B cell (primary cell): ENCODE measurements at regions not wholly inside any gene's neighbourhood (a gene's known extent, or its start where the extent isn't known, plus 50 kb on each side); places are given as distances from the start of the nearest gene placed in this dataset.

ENCODE experiments used
- ATAC-seq: fragments of 200-7000 bp; cut with Tn5 transposase; one replicate; pipeline ENCODE4 v1.10.0; 2021; ENCODE audit warnings: low read depth, mild to moderate bottlenecking, moderate number of reproducible peaks, moderate library complexity
- CTCF ChIA-PET: fragments of 350-600 bp; sonication (Branson Sonifier 250); formaldehyde crosslinking; loops from one replicate; lab custom pipeline; 2021; ENCODE audit warnings: antibody characterized with exemption, inconsistent platforms; lab: Charles Lee
- POLR2A ChIA-PET: fragments of 350-600 bp; sonication (Branson Sonifier 250); formaldehyde crosslinking; loops from one replicate; lab custom pipeline; 2021; ENCODE audit warnings: antibody characterized with exemption; lab: Charles Lee
- DNase-seq: peaks from one replicate; pipeline ENCODE4 v3.0.0; 2013
- H2AFZ ChIP-seq: 2 replicates; pipeline ENCODE4 v1.6.1; 2012; ENCODE audit warnings: mild to moderate bottlenecking, low read depth, low read length; ENCODE audit not compliant: insufficient read depth, poor library complexity, severe bottlenecking
- H3K27ac ChIP-seq, 2 donors: 1 replicate in 1 of 2; 2 replicates in 1 of 2; pipeline ENCODE4 v1.5.1; 2012 to 2013; ENCODE audit warnings: low read length in 2 of 2, mild to moderate bottlenecking in 2 of 2, moderate library complexity in 1 of 2
- H3K27me3 ChIP-seq, 4 experiments: fragments of 200-600 bp in 1 of 4; sonication (generic) in 1 of 4; replicated peaks in 1 of 4; 1 replicate in 2 of 4; 2 replicates in 2 of 4; pipeline versions ENCODE4 v1.6.1 to v1.7.0; 2013 to 2016; ENCODE audit warnings: low read length in 3 of 4, mild to moderate bottlenecking in 2 of 4, mixed read lengths in 1 of 4, moderate library complexity in 1 of 4; ENCODE audit not compliant: insufficient read depth in 4 of 4, control insufficient read depth in 3 of 4; ENCODE audit errors: control extremely low read depth in 1 of 4
- H3K36me3 ChIP-seq, 2 experiments: replicated peaks in 1 of 2; 1 replicate in 1 of 2; 2 replicates in 1 of 2; pipeline versions ENCODE4 v1.6.1 to v1.7.1; 2013; ENCODE audit warnings: low read length in 1 of 2; ENCODE audit not compliant: insufficient read depth in 2 of 2, control insufficient read depth in 1 of 2; ENCODE audit errors: control extremely low read depth in 1 of 2, extremely low read depth in 1 of 2
- H3K4me1 ChIP-seq, 2 donors: fragments of 200-600 bp in 1 of 2; sonication (generic) in 1 of 2; 1 replicate in 1 of 2; 2 replicates in 1 of 2; pipeline versions ENCODE4 v1.5.1 to v1.6.1; 2013 to 2017; ENCODE audit warnings: low read length in 2 of 2; ENCODE audit not compliant: control insufficient read depth in 2 of 2, insufficient read depth in 2 of 2
- H3K4me2 ChIP-seq: replicated peaks from 2 replicates; pipeline ENCODE3; 2012; ENCODE audit warnings: mild to moderate bottlenecking, low read depth, low read length; ENCODE audit not compliant: poor library complexity, severe bottlenecking
- H3K4me3 ChIP-seq, 5 experiments: fragments of 200-600 bp in 1 of 5; sonication (generic) in 1 of 5; 1 replicate in 3 of 5; 2 replicates in 2 of 5; pipeline versions ENCODE4 v1.5.1 to v1.7.0; 2011 to 2016; ENCODE audit warnings: low read length in 4 of 5, mild to moderate bottlenecking in 4 of 5, low read depth in 2 of 5, control low read depth in 1 of 5, moderate library complexity in 1 of 5; ENCODE audit not compliant: insufficient read depth in 1 of 5; ENCODE audit errors: control extremely low read depth in 1 of 5, extremely low read depth in 1 of 5
- H3K79me2 ChIP-seq: fragments of 200-600 bp; sonication (generic); one replicate; pipeline ENCODE4 v1.6.0; 2016; ENCODE audit warnings: low read length; ENCODE audit not compliant: control insufficient read depth, insufficient read depth
- H3K9ac ChIP-seq: fragments of 200-600 bp; sonication (generic); 2 replicates; pipeline ENCODE4 v1.6.1; 2017; ENCODE audit warnings: mild to moderate bottlenecking, low read length, moderate library complexity
- H3K9me3 ChIP-seq, 3 donors: one replicate each; pipeline versions ENCODE4 v1.6.1 to v1.7.1; 2013; ENCODE audit warnings: low read length in 2 of 3; ENCODE audit not compliant: control insufficient read depth in 2 of 3, insufficient read depth in 1 of 3; ENCODE audit errors: control extremely low read depth in 1 of 3
- H4K20me1 ChIP-seq: 2 replicates; pipeline ENCODE4 v1.6.0; 2012; ENCODE audit warnings: mild to moderate bottlenecking, low read length; ENCODE audit not compliant: insufficient read depth, control insufficient read depth, poor library complexity, severe bottlenecking
- H3K27ac Mint-ChIP-seq: one replicate; pipeline ENCODE4 v1.8.0; 2021; ENCODE audit warnings: mixed read lengths
- H3K27me3 Mint-ChIP-seq: one replicate; pipeline ENCODE4 v1.8.0; 2021; ENCODE audit warnings: mixed read lengths
- H3K4me1 Mint-ChIP-seq: one replicate; pipeline ENCODE4 v1.8.0; 2021; ENCODE audit warnings: mixed read lengths
- H3K4me3 Mint-ChIP-seq: one replicate; pipeline ENCODE4 v1.8.0; 2021; ENCODE audit warnings: mixed read lengths
- H3K9me3 Mint-ChIP-seq: one replicate; pipeline ENCODE4 v1.8.0; 2022; ENCODE audit warnings: mixed read lengths; ENCODE audit not compliant: insufficient read depth
- EZH2 ChIP-seq: IDR thresholded peaks from 2 replicates; pipeline ENCODE4 v1.6.1; 2012; ENCODE audit warnings: borderline replicate concordance, low read depth, mild to moderate bottlenecking, moderate library complexity, low read length; ENCODE audit not compliant: insufficient read depth, poor library complexity, severe bottlenecking
- WGBS: methylation state at CpG from one replicate; pipeline ENCODE4 v1.1.5; 2013; ENCODE audit warnings: missing lambda C conversion rate; ENCODE audit not compliant: insufficient coverage; 5-methylcytosine and 5-hydroxymethylcytosine counted together
- intact Hi-C: fragments of 100-400 bp; cut with micrococcal nuclease; formaldehyde crosslinking; loops from one replicate; pipeline ENCODE4 v1.10.0; 2022
- TF ChIP-seq, protein P1 (sequence below): fragments of 200-600 bp; IDR thresholded peaks from one replicate; pipeline ENCODE4 v1.8.0; 2022; ENCODE audit warnings: antibody characterized with exemption, mild to moderate bottlenecking

DNA sequence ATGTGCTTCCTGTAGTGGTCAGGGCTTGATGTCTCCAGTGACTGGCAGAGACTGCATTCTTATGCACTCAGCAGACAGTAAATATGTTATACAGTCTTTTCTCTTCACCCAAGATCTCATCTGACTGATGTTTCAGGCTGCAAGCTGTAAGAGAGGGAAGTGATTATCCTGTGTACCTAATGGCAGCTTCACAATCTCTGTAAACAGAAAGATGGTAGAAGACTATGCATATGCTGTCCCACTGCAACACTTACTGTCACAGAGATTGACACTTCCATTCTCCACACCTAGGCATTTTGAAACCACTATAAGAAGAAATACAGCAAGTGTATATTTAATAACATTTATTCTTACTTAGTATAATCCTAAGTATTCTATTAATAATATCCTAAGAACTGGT lies 97.6 kb upstream of the ANXA1 start:
- no peak overlapping the region for H3K4me2 ChIP-seq
- ATAC-seq (no peak), DNase-seq (no peak)
- no peak overlapping the region for H3K27ac Mint-ChIP-seq
- H3K36me3 ChIP-seq: no peaks in the 10 kb centered on the region
- H3K4me1 Mint-ChIP-seq: no peaks in the 10 kb centered on the region
- TF ChIP-seq, protein P1, sequence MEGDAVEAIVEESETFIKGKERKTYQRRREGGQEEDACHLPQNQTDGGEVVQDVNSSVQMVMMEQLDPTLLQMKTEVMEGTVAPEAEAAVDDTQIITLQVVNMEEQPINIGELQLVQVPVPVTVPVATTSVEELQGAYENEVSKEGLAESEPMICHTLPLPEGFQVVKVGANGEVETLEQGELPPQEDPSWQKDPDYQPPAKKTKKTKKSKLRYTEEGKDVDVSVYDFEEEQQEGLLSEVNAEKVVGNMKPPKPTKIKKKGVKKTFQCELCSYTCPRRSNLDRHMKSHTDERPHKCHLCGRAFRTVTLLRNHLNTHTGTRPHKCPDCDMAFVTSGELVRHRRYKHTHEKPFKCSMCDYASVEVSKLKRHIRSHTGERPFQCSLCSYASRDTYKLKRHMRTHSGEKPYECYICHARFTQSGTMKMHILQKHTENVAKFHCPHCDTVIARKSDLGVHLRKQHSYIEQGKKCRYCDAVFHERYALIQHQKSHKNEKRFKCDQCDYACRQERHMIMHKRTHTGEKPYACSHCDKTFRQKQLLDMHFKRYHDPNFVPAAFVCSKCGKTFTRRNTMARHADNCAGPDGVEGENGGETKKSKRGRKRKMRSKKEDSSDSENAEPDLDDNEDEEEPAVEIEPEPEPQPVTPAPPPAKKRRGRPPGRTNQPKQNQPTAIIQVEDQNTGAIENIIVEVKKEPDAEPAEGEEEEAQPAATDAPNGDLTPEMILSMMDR: no peak
- TF ChIP-seq EZH2: no peak
- H3K9me3 ChIP-seq: no peaks in the 10 kb centered on the region
- intact Hi-C loops: no loop called here
- H2AFZ ChIP-seq: no peak overlapping the region
- H3K4me3 Mint-ChIP-seq: no peak overlapping the region
- H3K27me3 Mint-ChIP-seq: peaks cover 4% of the 10 kb centered on the region
- H3K79me2 ChIP-seq: no peaks in the 10 kb centered on the region
- H4K20me1 ChIP-seq: no peaks in the 10 kb centered on the region
- H3K27ac ChIP-seq: no peak overlapping the region
- H3K4me3 ChIP-seq: no peak overlapping the region
- ChIA-PET POLR2A (no interaction called here), CTCF (no interaction called here)
- no peak overlapping the region for H3K9ac ChIP-seq
- no peaks in the 10 kb centered on the region for H3K4me1 ChIP-seq
- H3K27me3 ChIP-seq: no peaks in the 10 kb centered on the region
- no peaks in the 10 kb centered on the region for H3K9me3 Mint-ChIP-seq

DNA sequence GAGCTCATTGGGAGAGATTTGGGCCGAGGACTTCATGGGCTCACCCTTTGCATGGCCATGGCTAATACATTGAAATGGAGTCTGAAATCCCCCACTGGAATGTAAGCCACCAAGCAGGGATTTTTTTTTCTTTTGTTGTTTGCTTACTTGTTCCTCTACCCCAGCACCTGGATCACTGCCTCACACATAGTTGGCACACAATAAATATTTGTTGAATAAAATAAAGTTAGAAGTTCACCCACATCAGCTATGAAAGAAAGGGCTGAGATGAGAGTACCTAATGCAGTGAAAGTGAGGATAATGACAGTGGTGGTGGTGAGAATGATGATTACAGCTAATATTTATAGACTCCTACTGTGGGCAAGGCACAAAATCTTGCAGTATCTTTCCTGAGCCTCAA lies 98.1 kb upstream of the ANXA1 start:
- Mint-ChIP-seq H3K9me3 (no peaks in the 10 kb centered on the region), H3K4me1 (no peaks in the 10 kb centered on the region), H3K4me3 (no peak overlapping the region), H3K27ac (no peak overlapping the region), H3K27me3 (peaks cover 4% of the 10 kb centered on the region)
- WGBS: 89% methylated on average over 1 of the region's 1 CpG
- Histone ChIP-seq H3K27ac (no peak overlapping the region), H3K9me3 (no peaks in the 10 kb centered on the region), H3K79me2 (no peaks in the 10 kb centered on the region), H2AFZ (no peak overlapping the region), H4K20me1 (no peaks in the 10 kb centered on the region), H3K4me1 (no peaks in the 10 kb centered on the region), H3K27me3 (no peaks in the 10 kb centered on the region), H3K9ac (no peak overlapping the region), H3K4me2 (no peak overlapping the region), H3K36me3 (no peaks in the 10 kb centered on the region), H3K4me3 (no peak overlapping the region)
- intact Hi-C loops: no loop called here
- no peak for TF ChIP-seq EZH2
- TF ChIP-seq, protein P1: no peak
- ChIA-PET POLR2A (no interaction called here), CTCF (no interaction called here)
- DNase-seq: no peak
- no peak for ATAC-seq
